Astrocyte of the spinal cord (primary cell): ENCODE measurements at regions not wholly inside any gene's neighbourhood (a gene's known extent, or its start where the extent isn't known, plus 50 kb on each side); places are given as distances from the start of the nearest gene placed in this dataset.
"Not testable (repeated sequence)": the region's sequence is repeated elsewhere in the genome, so short reads cannot be mapped to it uniquely, and the experiment has no call there.

Source experiments
- DNase-seq: peaks from one replicate; pipeline ENCODE4 v3.0.0; 2011; ENCODE audit warnings: low read depth, low spot score
- H3K4me3 ChIP-seq: 2 replicates; pipeline ENCODE4 v1.5.1; 2011; ENCODE audit warnings: low read depth, mild to moderate bottlenecking, low read length, moderate library complexity
- CTCF ChIP-seq: IDR thresholded peaks from 2 replicates; pipeline ENCODE4 v1.5.1; 2012; ENCODE audit warnings: low read depth, mild to moderate bottlenecking, low read length, inconsistent platforms
- in situ Hi-C: cut with HindIII; loops from 2 replicates; pipeline ENCODE4 v1.10.0; 2017; ENCODE audit warnings: low sequenced_read_pairs

- no peak for TF ChIP-seq CTCF
- H3K4me3 ChIP-seq: no peak overlapping the region
- in situ Hi-C loops: no loop called here
- no peak for DNase-seq
These were observed 164.4 kb downstream of the LIPI start for GRCh38 chr21:14046401-14046800.

GRCh38 chr21:14040386-14040785, 170.4 kb downstream of the LIPI start:
- no peak for TF ChIP-seq CTCF
- no peak for DNase-seq
- in situ Hi-C loops: no loop called here
- H3K4me3 ChIP-seq: no peak overlapping the region

GRCh38 chr21:14028619-14029018, 182.1 kb downstream of the LIPI start:
- in situ Hi-C loops, DNase-seq, H3K4me3 ChIP-seq: not testable (repeated sequence)

GRCh38 chr21:14027235-14027869, 183.4 kb downstream of the LIPI start:
- H3K4me3 ChIP-seq: peak overlapping the region; percentile 69
- DNase-seq: peak; percentile 91
- in situ Hi-C loops: not testable (repeated sequence)

GRCh38 chr21:14020108-14020507, 190.6 kb downstream of the LIPI start:
- DNase-seq, in situ Hi-C loops: not testable (repeated sequence)

GRCh38 chr21:14015841-14016240, 194.9 kb downstream of the LIPI start:
- in situ Hi-C loops, DNase-seq, H3K4me3 ChIP-seq: not testable (repeated sequence)

More at GRCh38 chr21:14020108-14020507, 190.6 kb downstream of the LIPI start:
- not testable (repeated sequence) for H3K4me3 ChIP-seq

GRCh38 chr21:14013623-14014498, 196.9 kb downstream of the LIPI start:
- in situ Hi-C loops, DNase-seq, H3K4me3 ChIP-seq: not testable (repeated sequence)

GRCh38 chr21:14013056-14013603, 197.6 kb downstream of the LIPI start:
- TF ChIP-seq CTCF: no peak
- in situ Hi-C loops: no loop called here
- no peak for DNase-seq
- H3K4me3 ChIP-seq: no peak overlapping the region

- no peak for TF ChIP-seq CTCF
- H3K4me3 ChIP-seq: no peak overlapping the region
- in situ Hi-C loops: no loop called here
- DNase-seq: no peak
These were observed 198.3 kb downstream of the LIPI start for GRCh38 chr21:14012409-14012808.

GRCh38 chr21:14011751-14012150, 199.0 kb downstream of the LIPI start:
- in situ Hi-C loops, H3K4me3 ChIP-seq, DNase-seq: not testable (repeated sequence)

- H3K4me3 ChIP-seq, DNase-seq, in situ Hi-C loops: not testable (repeated sequence)
These were observed 199.6 kb downstream of the LIPI start for GRCh38 chr21:14011149-14011548.
